Endothelial cell (in vitro differentiated cells): ENCODE measurements at regions not wholly inside any gene's neighbourhood (a gene's known extent, or its start where the extent isn't known, plus 50 kb on each side); places are given as distances from the start of the nearest gene placed in this dataset.
A peak's percentile ranks its signal among the peaks of the same experiment; 100 is the strongest.

Experiments used
- DNase-seq: peaks from one replicate; pipeline ENCODE4 v3.0.0; 2021; ENCODE audit warnings: low spot score
- H3K27ac Mint-ChIP-seq: one replicate; pipeline ENCODE4 v1.8.0; 2021; ENCODE audit warnings: mixed read lengths, inconsistent platforms; ENCODE audit not compliant: unreplicated experiment
- H3K27me3 Mint-ChIP-seq: one replicate; pipeline ENCODE4 v1.8.0; 2021; ENCODE audit warnings: mild to moderate bottlenecking, moderate library complexity, mixed read lengths, inconsistent platforms; ENCODE audit not compliant: unreplicated experiment
- H3K36me3 Mint-ChIP-seq: one replicate; pipeline ENCODE4 v1.8.0; 2021; ENCODE audit warnings: mild to moderate bottlenecking, low read depth, mixed read lengths, inconsistent platforms; ENCODE audit not compliant: unreplicated experiment
- H3K4me1 Mint-ChIP-seq: one replicate; pipeline ENCODE4 v1.8.0; 2021; ENCODE audit warnings: mild to moderate bottlenecking, mixed read lengths, inconsistent platforms; ENCODE audit not compliant: unreplicated experiment
- H3K4me3 Mint-ChIP-seq: one replicate; pipeline ENCODE4 v1.8.0; 2021; ENCODE audit warnings: mild to moderate bottlenecking, mixed read lengths, inconsistent platforms; ENCODE audit not compliant: unreplicated experiment
- H3K9me3 Mint-ChIP-seq: one replicate; pipeline ENCODE4 v1.8.0; 2021; ENCODE audit warnings: mixed read lengths, inconsistent platforms; ENCODE audit not compliant: unreplicated experiment
- CTCF ChIP-seq: fragments of 200-600 bp; sonication (generic); IDR thresholded peaks from one replicate; pipeline ENCODE4 v1.5.0; 2021; ENCODE audit warnings: antibody characterized with exemption; ENCODE audit not compliant: unreplicated experiment

GRCh38 chr3:104982130-104982529 lies 384.6 kb upstream of the ALCAM start:
- no peak for DNase-seq
- Mint-ChIP-seq H3K27me3 (no peaks in the 10 kb centered on the region), H3K4me1 (no peaks in the 10 kb centered on the region), H3K27ac (no peak overlapping the region), H3K4me3 (no peak overlapping the region), H3K9me3 (no peaks in the 10 kb centered on the region), H3K36me3 (no peaks in the 10 kb centered on the region)
- TF ChIP-seq CTCF = no peak

GRCh38 chr3:104987859-104988258 lies 378.9 kb upstream of the ALCAM start:
- no peaks in the 10 kb centered on the region for H3K4me1 Mint-ChIP-seq
- H3K36me3 Mint-ChIP-seq = no peaks in the 10 kb centered on the region
- peak; percentile 48 for TF ChIP-seq CTCF
- no peaks in the 10 kb centered on the region for H3K9me3 Mint-ChIP-seq
- peaks cover 2% of the 10 kb centered on the region for H3K27me3 Mint-ChIP-seq
- H3K27ac Mint-ChIP-seq = no peak overlapping the region
- DNase-seq = no peak
- H3K4me3 Mint-ChIP-seq = no peak overlapping the region

- Mint-ChIP-seq H3K4me3 (no peak overlapping the region), H3K27ac (no peak overlapping the region), H3K9me3 (no peaks in the 10 kb centered on the region), H3K27me3 (peaks cover 2% of the 10 kb centered on the region), H3K4me1 (no peaks in the 10 kb centered on the region), H3K36me3 (no peaks in the 10 kb centered on the region)
- DNase-seq = no peak
- no peak for TF ChIP-seq CTCF
Measured at GRCh38 chr3:104988496-104988895, 378.2 kb upstream of the ALCAM start.

- Mint-ChIP-seq H3K27ac (no peak overlapping the region), H3K4me3 (no peak overlapping the region), H3K4me1 (no peaks in the 10 kb centered on the region), H3K9me3 (no peaks in the 10 kb centered on the region), H3K36me3 (no peaks in the 10 kb centered on the region), H3K27me3 (peaks cover 2% of the 10 kb centered on the region)
- DNase-seq = no peak
- no peak for TF ChIP-seq CTCF
Measured at GRCh38 chr3:104989878-104990277, 376.8 kb upstream of the ALCAM start.

- TF ChIP-seq CTCF = no peak
- Mint-ChIP-seq H3K27me3 (peaks cover 3% of the 10 kb centered on the region), H3K4me1 (no peaks in the 10 kb centered on the region), H3K36me3 (no peaks in the 10 kb centered on the region), H3K4me3 (no peak overlapping the region), H3K27ac (no peak overlapping the region), H3K9me3 (no peaks in the 10 kb centered on the region)
- DNase-seq = no peak
Measured at GRCh38 chr3:104990758-104991157, 376.0 kb upstream of the ALCAM start.
